OCI-LY3 (cell line): ENCODE measurements at regions not wholly inside any gene's neighbourhood (a gene's known extent, or its start where the extent isn't known, plus 50 kb on each side); places are given as distances from the start of the nearest gene placed in this dataset.
A peak's percentile ranks its signal among the peaks of the same experiment; 100 is the strongest.

Experiments used
- H2AFZ ChIP-seq: fragments of 200-600, 300-600 bp; shearing (Covaris generic); 2 replicates; pipeline ENCODE4 v1.6.0; 2014; ENCODE audit warnings: antibody characterized with exemption, low read depth, low read length
- H3K27ac ChIP-seq: fragments of 200-600, 300-600 bp; sonication (generic); 2 replicates; pipeline ENCODE4 v1.5.1; 2014; ENCODE audit warnings: mild to moderate bottlenecking, low read length, moderate library complexity, mixed read lengths
- H3K27me3 ChIP-seq: fragments of 200-600, 300-600 bp; sonication (generic); 2 replicates; pipeline ENCODE4 v1.6.1; 2014; ENCODE audit warnings: low read depth, low read length, mixed read lengths
- H3K36me3 ChIP-seq: fragments of 200-600, 300-600 bp; sonication (generic); replicated peaks from 2 replicates; pipeline ENCODE3; 2014; ENCODE audit warnings: low read depth, low read length, mixed read lengths
- H3K4me1 ChIP-seq: fragments of 300-600, 200-600 bp; sonication (generic); 2 replicates; pipeline ENCODE4 v1.6.1; 2014; ENCODE audit warnings: low read length, mixed read lengths
- H3K4me2 ChIP-seq: fragments of 200-600, 300-600 bp; sonication (generic); 2 replicates; pipeline ENCODE4 v1.6.1; 2014; ENCODE audit warnings: low read length, mixed read lengths
- H3K4me3 ChIP-seq: fragments of 300-600, 200-600 bp; sonication (generic); 2 replicates; pipeline ENCODE4 v1.5.1; 2014; ENCODE audit warnings: antibody characterized with exemption, mild to moderate bottlenecking, low read length, moderate library complexity
- H3K79me2 ChIP-seq: fragments of 300-600, 200-600 bp; shearing (Covaris generic); 2 replicates; pipeline ENCODE4 v1.6.1; 2014; ENCODE audit warnings: mild to moderate bottlenecking, low read length, mixed read lengths
- H3K9ac ChIP-seq: fragments of 300-600, 200-600 bp; shearing (Covaris generic); 2 replicates; pipeline ENCODE4 v1.6.0; 2014; ENCODE audit warnings: mild to moderate bottlenecking, low read length, moderate library complexity
- H3K9me3 ChIP-seq: fragments of 200-600, 300-600 bp; shearing (Covaris generic); 2 replicates; pipeline ENCODE4 v1.6.1; 2014; ENCODE audit warnings: low read length, mixed read lengths; ENCODE audit not compliant: insufficient read depth
- H4K20me1 ChIP-seq: fragments of 200-600, 300-600 bp; sonication (generic); 2 replicates; pipeline ENCODE4 v1.6.1; 2016; ENCODE audit warnings: low read length, mixed read lengths; ENCODE audit not compliant: insufficient read depth
- CTCF ChIP-seq: fragments of 200-600, 300-600 bp; sonication (generic); IDR thresholded peaks from 2 replicates; pipeline ENCODE4 v1.5.1; 2014; ENCODE audit warnings: antibody characterized with exemption, low read length, low read depth
- EZH2phosphoT487 ChIP-seq: fragments of 200-600 bp; shearing (Covaris generic); IDR thresholded peaks from 2 replicates; pipeline ENCODE4 v1.6.1; 2018; ENCODE audit warnings: antibody characterized with exemption, mixed run types, low read depth

DNA sequence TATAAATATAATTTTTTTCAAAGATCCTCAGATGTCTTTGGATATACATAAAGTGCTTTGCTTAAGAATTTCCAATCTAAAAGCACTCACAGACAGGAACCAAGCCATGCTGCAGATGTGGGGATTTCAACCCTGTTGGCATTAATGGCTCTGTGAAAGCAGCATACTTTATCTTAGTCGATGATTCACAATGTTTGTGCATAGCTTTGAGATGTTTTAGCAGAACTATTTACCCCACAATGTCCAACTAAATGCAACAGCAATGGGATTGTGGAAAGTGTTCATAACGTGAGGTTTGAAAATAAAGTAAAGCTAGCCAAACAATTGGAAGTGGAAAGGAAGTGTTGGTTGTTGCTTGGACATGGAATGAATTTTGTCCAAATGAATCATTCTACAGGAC, 371.4 kb downstream of the SOX2 start:
- no peak overlapping the region for H3K27ac ChIP-seq
- H3K9me3 ChIP-seq = no peaks in the 10 kb centered on the region
- H3K27me3 ChIP-seq = no peaks in the 10 kb centered on the region
- no peak overlapping the region for H2AFZ ChIP-seq
- H3K4me1 ChIP-seq = no peaks in the 10 kb centered on the region
- no peak overlapping the region for H3K9ac ChIP-seq
- no peaks in the 10 kb centered on the region for H4K20me1 ChIP-seq
- H3K36me3 ChIP-seq = no peaks in the 10 kb centered on the region
- TF ChIP-seq EZH2phosphoT487 (no peak), CTCF (no peak)
- H3K79me2 ChIP-seq = no peaks in the 10 kb centered on the region
- H3K4me2 ChIP-seq = no peak overlapping the region
- no peak overlapping the region for H3K4me3 ChIP-seq

DNA sequence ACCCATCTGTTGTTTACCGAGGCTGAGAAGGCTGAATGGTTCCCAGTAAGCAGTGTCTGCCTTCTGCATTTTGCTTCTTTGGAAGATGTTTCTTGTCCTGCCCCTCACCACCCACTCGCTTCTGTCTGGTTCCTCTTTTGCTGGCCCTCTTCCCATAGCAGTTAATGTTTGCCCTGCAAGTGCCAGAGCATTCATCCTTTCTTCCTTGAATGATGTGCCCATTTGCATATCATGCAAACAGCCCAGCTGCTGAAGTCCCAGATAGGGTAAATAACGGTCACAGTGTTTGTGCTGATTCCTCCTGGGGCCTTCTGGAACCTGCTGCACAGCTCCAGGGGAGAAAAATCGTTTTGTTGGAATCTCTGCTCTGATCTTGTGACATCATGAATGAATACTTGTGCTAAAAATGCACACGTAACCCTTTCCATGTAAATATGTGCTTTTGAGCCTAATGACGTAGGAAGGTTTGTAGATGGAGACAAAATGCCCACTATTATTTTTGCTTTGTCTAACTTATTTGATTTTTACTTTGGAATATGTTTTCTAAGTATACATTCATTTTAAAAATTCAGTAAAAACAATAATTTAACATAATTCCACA, 381.0 kb downstream of the SOX2 start:
- H2AFZ ChIP-seq = no peak overlapping the region
- H4K20me1 ChIP-seq = no peaks in the 10 kb centered on the region
- H3K27ac ChIP-seq = no peak overlapping the region
- H3K4me3 ChIP-seq = no peak overlapping the region
- peaks cover 9% of the 10 kb centered on the region for H3K4me1 ChIP-seq
- H3K36me3 ChIP-seq = no peaks in the 10 kb centered on the region
- no peaks in the 10 kb centered on the region for H3K79me2 ChIP-seq
- H3K27me3 ChIP-seq = no peaks in the 10 kb centered on the region
- H3K9me3 ChIP-seq = no peaks in the 10 kb centered on the region
- no peak for TF ChIP-seq EZH2phosphoT487
- no peak for TF ChIP-seq CTCF
- peak overlapping the region; percentile 30 for H3K4me2 ChIP-seq
- no peak overlapping the region for H3K9ac ChIP-seq

DNA sequence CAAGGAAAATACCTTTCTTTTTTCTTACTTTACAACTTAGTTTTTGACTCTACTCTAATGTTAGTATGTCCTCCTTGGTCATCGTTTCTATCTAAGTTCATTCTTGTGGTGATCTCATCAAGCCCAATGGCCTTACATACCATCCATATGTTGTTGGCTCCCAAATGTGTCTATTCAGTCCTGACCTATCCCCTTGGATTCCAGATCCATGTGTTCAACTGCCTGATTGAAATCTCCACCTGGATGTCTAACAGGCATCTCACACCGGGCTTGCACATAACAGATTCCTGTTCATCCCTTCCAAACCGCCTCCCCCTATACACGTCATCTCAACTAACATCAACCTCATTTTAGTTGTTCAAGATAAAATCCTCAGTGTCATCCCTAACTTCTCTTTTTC, 382.6 kb downstream of the SOX2 start:
- H3K9me3 ChIP-seq = no peaks in the 10 kb centered on the region
- no peaks in the 10 kb centered on the region for H3K36me3 ChIP-seq
- no peaks in the 10 kb centered on the region for H3K27me3 ChIP-seq
- H3K4me2 ChIP-seq = no peak overlapping the region
- no peak for TF ChIP-seq EZH2phosphoT487
- no peak for TF ChIP-seq CTCF
- no peaks in the 10 kb centered on the region for H4K20me1 ChIP-seq
- H3K79me2 ChIP-seq = no peaks in the 10 kb centered on the region
- peaks cover 9% of the 10 kb centered on the region for H3K4me1 ChIP-seq
- no peak overlapping the region for H3K4me3 ChIP-seq
- H2AFZ ChIP-seq = no peak overlapping the region
- no peak overlapping the region for H3K27ac ChIP-seq
- H3K9ac ChIP-seq = no peak overlapping the region

GRCh38 chr3:182104881-182105280, 393.2 kb downstream of the SOX2 start:
- H3K4me1 ChIP-seq = no peaks in the 10 kb centered on the region
- H3K36me3 ChIP-seq = no peaks in the 10 kb centered on the region
- no peaks in the 10 kb centered on the region for H4K20me1 ChIP-seq
- H3K4me3 ChIP-seq = no peak overlapping the region
- H3K79me2 ChIP-seq = no peaks in the 10 kb centered on the region
- H2AFZ ChIP-seq = no peak overlapping the region
- H3K27ac ChIP-seq = no peak overlapping the region
- H3K4me2 ChIP-seq = no peak overlapping the region
- no peak overlapping the region for H3K9ac ChIP-seq
- H3K9me3 ChIP-seq = peaks cover 10% of the 10 kb centered on the region; the same call in 1 of the 2 replicates
- TF ChIP-seq CTCF (no peak), EZH2phosphoT487 (no peak)
- H3K27me3 ChIP-seq = no peaks in the 10 kb centered on the region
